CD4-positive, alpha-beta T cell treated with Interleukin-6 for 4 hours (primary cell): ENCODE measurements at regions not wholly inside any gene's neighbourhood (a gene's known extent, or its start where the extent isn't known, plus 50 kb on each side); places are given as distances from the start of the nearest gene placed in this dataset.

Experiments
- DNase-seq: peaks from one replicate; pipeline ENCODE4 v3.0.0-alpha.2; 2020; ENCODE audit warnings: mixed read lengths

DNA sequence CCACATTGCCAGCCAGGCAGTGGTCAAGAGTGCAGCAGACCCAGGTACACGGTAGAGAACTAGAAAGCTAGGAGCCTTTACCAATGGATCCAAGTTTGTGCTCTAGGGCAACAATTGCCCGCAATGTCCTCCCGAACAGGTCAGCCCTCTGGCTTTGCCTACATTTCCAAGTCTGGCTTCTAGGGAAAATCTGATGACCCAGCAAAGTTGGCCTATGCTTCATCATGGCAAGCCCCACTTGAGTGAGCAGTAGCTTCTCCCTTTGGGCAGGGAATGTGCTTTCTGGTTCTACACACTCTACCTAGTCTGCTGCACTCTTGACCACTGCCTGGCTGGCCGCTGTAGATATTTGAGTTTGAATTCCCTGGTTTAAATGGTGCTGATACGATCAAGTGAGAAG is 361.6 kb upstream of the NR2F2 start:
- DNase-seq, result no peak

- DNase-seq, result no peak
Measured at GRCh38 chr15:95970326-95970725, 360.2 kb upstream of the NR2F2 start.

DNA sequence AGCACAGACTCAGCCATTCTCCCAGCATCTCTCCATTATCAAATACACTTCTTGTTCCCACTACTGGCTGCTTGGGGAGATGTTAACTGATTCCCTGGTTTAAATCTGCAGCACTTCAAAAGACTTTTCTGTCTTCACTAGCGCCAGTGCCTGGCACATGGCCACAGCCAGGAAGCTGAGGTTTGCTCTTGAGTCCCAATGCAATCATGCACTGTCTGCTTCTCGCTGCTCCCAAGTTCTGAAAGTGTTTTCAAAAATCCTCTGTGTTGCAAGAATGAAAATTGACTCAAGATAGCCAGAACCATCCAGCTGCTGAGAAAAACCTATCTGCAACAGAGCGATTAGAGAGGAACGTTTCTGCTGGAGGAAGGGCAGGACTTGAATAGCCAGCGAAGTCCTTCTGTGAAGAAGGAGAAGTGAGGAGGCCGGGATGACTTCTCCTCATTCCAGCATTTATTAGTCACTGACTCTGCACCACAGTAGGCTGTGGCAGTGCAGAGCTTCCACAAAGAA is 358.4 kb upstream of the NR2F2 start:
- DNase-seq, result no peak

DNA sequence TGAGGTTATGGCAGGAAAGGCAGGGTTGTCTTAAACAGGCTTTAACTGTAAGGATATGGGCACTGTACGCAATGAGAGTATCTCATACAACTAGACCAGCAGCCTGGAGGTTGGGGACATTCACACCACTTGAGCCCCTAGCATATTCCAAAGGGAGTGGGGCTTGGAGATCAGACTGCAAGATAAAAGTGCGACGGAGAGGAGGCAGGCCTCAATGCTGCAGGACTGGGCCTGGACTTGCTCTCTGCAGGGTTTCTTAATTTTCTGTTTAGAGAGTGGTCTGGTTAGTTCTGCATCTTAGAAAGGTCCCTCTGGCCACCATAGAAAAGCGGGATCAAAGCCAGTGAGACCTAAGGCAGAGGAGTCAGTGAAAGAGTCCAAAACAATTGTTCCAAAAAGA is 357.7 kb upstream of the NR2F2 start:
- no peak for DNase-seq

- DNase-seq, result no peak
Measured at GRCh38 chr15:95973566-95974256, 356.8 kb upstream of the NR2F2 start.

DNA sequence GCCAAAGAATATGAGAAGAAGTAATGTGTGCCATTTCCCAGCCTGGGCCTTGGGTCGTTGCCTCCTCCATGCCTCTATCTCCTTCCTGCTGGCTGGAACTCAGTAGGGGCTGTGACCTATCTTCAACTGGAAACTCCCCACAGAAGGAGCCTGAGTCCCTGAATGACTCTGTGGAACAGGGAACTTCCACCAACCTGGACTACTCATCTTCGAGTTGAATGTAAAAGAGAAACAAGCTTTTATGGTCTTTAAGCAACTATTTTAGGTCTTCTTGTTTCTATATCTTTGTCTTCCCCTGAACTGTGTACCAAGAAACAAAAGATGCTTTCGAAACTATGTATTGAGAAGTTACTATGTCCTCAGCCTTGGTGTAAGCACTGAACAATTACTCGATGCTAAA is 355.3 kb upstream of the NR2F2 start:
- DNase-seq, result no peak

DNA sequence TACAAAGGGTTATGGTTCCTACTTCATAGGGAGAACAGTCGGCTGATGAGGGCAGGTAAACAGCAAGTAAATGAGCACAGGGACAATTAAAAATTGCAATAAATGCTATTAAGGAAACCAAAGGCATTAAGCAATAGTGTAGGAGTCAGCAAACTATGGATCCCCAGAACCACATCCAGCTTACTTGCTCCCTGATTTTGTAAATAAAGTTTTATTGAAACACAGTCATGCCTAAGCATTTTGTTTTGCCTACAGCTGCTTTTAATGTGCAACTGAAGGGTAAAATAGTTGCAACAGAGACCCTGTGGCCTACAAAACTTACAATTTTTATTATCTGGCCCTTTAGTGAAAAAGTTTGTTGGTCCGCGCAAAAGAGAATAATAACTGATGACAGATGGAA is 351.2 kb upstream of the NR2F2 start:
- DNase-seq, result no peak

DNA sequence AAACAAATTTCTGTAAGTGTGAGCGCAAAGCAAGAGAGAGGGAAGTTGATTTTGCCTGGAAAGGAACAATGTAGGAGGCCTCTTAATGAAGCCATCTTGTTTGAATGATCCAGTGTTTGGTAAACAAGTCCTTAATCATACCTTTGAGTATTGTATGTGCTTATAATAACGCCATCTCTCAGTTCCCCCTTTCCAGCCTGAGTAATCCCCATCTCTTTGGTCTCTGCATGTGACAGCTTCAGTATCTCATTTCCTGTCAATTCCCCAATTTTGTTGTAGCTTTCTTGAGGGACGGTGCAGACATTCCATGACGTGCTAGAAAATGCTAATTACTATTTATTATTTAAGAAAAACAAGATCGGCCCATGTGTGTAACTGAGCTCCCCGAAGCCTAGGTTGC is 349.3 kb upstream of the NR2F2 start:
- no peak for DNase-seq

DNA sequence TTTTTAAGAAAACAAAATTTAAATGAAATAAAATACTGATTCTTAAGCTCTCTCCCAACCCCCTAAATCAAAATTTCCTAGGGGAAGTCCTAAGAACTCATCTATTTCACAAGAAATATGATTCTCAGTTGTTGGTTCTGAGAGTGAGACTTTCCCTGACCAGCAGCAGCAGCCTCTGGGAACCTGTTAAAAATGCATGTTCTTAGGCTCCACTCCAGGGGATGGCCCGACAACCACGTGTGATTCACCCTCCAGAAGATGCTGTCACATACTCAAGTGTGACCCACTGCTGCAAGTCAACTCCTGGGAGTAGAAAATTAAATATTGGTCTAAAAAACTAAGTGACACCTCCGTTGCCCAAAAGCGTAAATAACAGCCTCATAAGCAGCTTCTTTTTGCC is 343.2 kb upstream of the NR2F2 start:
- no peak for DNase-seq

DNA sequence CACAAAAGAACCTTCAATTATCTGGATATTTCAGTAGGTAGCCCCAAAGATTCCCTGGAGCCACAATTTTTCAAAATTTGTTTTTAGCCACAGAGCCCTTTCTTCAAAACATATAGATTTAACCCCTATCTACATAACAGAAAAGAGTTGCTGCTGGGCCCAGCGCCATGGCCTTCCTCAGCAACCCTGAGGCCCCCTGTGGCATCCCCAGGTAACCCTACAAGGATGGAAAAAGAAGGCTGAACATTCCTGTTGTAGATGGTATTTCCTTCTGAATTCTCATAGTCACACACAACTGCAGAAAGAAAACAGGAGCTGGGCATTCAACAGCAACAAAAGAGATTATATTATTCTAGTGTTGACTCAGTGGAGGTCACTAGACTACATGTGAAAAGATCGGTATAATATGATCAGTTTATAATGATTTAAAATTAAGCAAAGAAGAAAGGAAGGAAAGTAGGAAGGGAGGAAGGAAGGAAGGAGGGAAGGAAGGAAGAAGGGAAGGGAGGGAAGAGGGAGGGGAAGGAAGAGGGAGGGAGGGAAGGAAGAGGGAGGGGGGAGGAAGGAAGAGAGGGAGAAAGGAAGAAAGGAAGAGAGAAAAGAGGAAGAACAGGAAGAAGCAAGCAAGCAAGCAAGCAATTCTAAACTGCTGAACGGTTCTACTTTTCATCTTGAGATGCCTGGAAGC is 342.5 kb upstream of the NR2F2 start:
- DNase-seq, result no peak

- DNase-seq, result no peak
Measured at GRCh38 chr15:95988574-95988887, 342.0 kb upstream of the NR2F2 start.

DNA sequence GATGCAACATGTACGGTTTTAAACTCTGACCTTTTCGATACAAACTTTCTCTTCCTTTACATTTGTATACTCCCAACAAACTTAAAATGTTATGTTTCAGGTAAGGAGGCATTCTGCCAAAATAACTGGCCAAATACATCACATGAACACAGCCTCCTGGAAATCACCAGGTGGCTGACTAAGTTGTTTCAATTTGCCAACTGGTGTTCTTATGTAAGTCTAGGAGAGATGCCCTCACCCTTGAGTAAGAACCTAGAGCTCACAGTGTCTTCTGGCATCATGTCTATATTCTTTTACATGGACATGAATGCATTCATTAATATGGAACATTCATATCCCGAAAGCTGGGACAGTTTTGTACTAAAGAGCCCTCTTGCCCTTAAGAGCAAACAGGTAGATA is 341.1 kb upstream of the NR2F2 start:
- no peak for DNase-seq

GRCh38 chr15:95990833-95991232 is 339.7 kb upstream of the NR2F2 start:
- no peak for DNase-seq

GRCh38 chr15:95994418-95994817 is 336.1 kb upstream of the NR2F2 start:
- no peak for DNase-seq

- DNase-seq, result no peak
Measured at GRCh38 chr15:95995375-95996168, 334.9 kb upstream of the NR2F2 start.

DNA sequence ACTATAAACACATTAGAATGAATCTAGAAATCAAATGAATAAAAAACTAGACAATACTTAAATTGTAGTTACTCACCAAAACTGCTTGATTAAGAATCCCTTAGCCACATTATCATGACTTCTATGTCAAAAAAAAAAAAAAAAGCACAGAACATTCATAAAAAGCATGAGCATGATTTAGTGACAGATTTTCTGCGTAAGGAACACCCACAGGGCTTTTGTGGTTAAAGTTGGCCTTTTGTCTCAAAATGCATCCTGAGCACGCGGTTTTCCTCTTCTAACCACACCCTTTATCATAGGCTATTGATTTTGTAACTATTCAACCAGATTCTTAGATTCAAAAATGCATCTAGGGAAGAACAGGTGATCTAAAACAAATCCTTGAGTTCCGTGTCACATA is 334.0 kb upstream of the NR2F2 start:
- DNase-seq, result no peak

DNA sequence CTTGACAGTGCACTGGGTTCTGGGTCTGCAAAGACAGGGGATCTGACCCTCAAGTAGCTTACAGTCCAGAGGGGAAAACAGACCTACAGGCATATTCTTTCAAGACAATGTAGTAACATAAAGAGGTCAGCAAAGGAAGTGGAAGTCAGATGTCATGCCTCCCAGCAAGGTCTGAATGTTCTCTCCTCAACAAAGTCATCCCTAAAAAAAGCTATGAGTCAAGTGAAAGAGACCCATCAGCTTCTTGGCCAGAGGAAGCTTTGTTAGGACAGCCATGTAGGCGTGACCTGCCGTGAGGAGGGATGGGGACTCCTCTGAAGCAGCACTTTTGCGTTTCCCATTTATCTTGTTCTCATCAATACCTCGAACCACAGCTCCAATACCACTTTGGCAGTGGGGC is 331.6 kb upstream of the NR2F2 start:
- DNase-seq, result no peak

DNA sequence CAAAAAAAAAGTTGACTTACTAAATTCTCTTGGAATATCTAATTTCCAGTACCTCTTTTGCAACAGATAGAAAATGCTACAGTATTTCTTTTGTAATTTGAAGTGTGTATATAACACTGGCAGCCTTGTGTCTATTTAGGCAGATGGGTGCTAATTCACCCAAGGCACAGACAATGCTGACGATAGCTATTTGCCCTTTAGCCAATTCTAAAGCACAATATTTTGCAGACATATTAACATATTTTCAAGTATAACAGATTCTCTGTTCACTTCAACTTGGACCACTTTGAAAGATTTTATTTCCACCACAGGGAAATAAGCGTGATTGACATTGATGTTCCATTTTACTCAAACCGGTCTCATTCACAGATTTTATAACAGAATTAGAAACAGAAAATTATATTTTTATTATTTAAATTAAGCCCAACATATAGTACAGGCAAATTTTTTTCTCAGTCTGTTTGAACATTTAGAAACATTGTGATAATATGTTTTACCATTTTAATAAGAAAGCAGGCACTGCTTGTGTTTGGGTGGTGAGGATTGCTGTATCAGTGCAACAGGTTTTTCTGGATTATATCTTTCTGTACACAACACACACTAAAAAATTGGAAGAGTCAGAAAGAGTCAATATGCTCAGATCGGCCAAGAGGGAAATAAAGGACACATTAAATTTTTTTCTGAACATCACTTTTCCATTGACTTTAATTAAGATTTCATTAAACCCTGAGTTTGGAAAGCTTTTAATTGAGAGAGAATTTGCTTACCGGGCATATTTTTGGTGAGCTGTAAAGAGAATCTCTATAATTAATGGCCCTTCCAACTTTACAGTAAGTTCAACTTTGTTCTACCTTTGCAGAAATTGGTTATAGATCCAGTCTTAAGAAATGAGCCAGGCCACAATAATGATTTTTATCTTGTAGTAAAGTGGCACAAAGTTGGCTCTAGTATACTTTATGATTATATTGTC is 327.3 kb upstream of the NR2F2 start:
- no peak for DNase-seq

DNA sequence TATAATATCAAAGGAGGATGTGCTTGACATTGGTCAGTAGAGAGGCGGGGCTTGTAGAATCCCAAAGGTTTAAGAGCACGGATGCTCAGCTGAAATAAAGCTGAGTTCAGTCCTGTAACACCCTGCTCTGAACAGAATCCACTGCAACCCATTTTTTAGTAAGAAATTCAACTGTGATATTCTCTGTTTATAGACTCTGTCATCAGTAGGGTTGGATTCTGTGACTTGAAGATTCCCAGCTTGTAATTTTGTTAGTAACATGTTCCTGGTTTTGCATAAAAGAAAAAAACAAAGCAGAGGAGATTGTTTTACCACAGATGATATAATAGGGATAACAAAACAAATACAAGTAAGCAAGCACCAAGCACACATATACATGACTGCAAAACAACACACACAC is 324.6 kb upstream of the NR2F2 start:
- DNase-seq, result no peak

GRCh38 chr15:96011136-96011535 is 319.4 kb upstream of the NR2F2 start:
- DNase-seq, result no peak

GRCh38 chr15:96014939-96015338 is 315.6 kb upstream of the NR2F2 start:
- DNase-seq, result no peak

DNA sequence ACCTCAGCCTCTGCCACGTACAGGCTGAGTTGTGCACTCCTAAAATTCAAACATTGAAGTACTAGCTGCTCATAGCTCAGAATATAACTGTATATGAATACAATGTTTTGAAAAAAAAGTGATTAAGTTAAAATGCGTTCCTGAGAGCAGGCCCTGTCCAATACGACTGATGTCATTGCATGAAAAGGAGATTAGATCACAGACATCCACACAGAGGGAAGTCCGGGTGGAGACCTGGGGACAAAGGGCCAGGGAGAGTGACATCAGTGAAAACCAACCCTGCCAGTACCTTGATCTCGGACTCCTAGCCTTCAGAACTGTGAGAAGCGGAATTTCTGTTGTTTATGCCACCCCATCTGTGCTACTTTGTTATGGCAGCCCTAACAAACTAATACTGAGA is 311.4 kb upstream of the NR2F2 start:
- DNase-seq, result no peak

GRCh38 chr15:96020133-96020532 is 310.4 kb upstream of the NR2F2 start:
- DNase-seq, result no peak
